Stomach (tissue), 4 donors: ENCODE measurements at regions not wholly inside any gene's neighbourhood (a gene's known extent, or its start where the extent isn't known, plus 50 kb on each side); places are given as distances from the start of the nearest gene placed in this dataset.

Experiments
- POLR2A ChIP-seq, 4 donors: fragments of 450-650 bp; IDR thresholded peaks; one replicate each; pipeline ENCODE4 v1.6.1; 2016; ENCODE audit warnings: antibody characterized with exemption in 4 of 4, control low read depth in 2 of 4, mild to moderate bottlenecking in 1 of 4, moderate library complexity in 1 of 4
- TF ChIP-seq, protein P1 (sequence below), 7 experiments: fragments of 450-650 bp in 4 of 7; fragments of 200-600 bp in 3 of 7; sonication (generic) in 3 of 7; IDR thresholded peaks; one replicate each; pipeline ENCODE4 v1.5.1; 2016 to 2019; ENCODE audit warnings: antibody characterized with exemption in 7 of 7, control low read depth in 2 of 7, mild to moderate bottlenecking in 1 of 7

DNA sequence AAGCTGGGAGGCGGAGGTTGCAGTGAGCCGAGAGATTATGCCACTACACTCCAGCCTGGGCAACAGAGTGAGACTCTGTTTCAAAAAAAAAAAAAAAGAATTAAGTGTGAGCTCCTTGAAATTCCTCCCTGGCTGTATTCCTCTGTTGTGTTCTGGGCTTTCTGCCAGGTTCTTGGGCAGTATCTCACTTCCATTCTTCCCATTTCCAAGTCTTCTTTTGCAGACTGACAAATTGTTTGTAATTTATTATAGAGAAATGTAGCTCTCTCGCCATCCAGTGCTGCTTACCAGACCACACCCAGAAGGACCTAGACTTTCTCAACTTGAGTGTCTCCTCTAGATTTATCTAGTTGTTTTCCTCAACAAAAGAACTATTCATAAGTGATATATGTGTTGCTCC is 105.0 kb upstream of the ADGRL2 start:
- TF ChIP-seq, protein P1, sequence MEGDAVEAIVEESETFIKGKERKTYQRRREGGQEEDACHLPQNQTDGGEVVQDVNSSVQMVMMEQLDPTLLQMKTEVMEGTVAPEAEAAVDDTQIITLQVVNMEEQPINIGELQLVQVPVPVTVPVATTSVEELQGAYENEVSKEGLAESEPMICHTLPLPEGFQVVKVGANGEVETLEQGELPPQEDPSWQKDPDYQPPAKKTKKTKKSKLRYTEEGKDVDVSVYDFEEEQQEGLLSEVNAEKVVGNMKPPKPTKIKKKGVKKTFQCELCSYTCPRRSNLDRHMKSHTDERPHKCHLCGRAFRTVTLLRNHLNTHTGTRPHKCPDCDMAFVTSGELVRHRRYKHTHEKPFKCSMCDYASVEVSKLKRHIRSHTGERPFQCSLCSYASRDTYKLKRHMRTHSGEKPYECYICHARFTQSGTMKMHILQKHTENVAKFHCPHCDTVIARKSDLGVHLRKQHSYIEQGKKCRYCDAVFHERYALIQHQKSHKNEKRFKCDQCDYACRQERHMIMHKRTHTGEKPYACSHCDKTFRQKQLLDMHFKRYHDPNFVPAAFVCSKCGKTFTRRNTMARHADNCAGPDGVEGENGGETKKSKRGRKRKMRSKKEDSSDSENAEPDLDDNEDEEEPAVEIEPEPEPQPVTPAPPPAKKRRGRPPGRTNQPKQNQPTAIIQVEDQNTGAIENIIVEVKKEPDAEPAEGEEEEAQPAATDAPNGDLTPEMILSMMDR (IDR thresholded peaks at IDR 0.05) = no peak
- TF ChIP-seq POLR2A (IDR thresholded peaks at IDR 0.05) = no peak
